GM06990 (cell line): ENCODE measurements at regions not wholly inside any gene's neighbourhood (a gene's known extent, or its start where the extent isn't known, plus 50 kb on each side); places are given as distances from the start of the nearest gene placed in this dataset.

Experiments used
- DNase-seq: peaks from one replicate; pipeline ENCODE4 v3.0.0-alpha.2; 2011; ENCODE audit not compliant: insufficient read length; ENCODE audit errors: extremely low read depth
- H3K27me3 ChIP-seq: replicated peaks from 2 replicates; pipeline ENCODE4 v1.6.0; 2011; ENCODE audit warnings: low read length; ENCODE audit not compliant: control insufficient read depth, insufficient read depth
- H3K36me3 ChIP-seq: 2 replicates; pipeline ENCODE4 v1.5.1; 2011; ENCODE audit warnings: low read length; ENCODE audit not compliant: control insufficient read depth, insufficient read depth
- H3K4me3 ChIP-seq: replicated peaks from 2 replicates; pipeline ENCODE4 v1.5.1; 2011; ENCODE audit warnings: low read depth, mild to moderate bottlenecking, control low read depth, low read length
- CTCF ChIP-seq: IDR thresholded peaks from 2 replicates; pipeline ENCODE4 v1.5.1; 2011; ENCODE audit warnings: low read length, control low read depth, mild to moderate bottlenecking, inconsistent platforms; ENCODE audit not compliant: insufficient read depth, poor library complexity, severe bottlenecking

- Histone ChIP-seq H3K27me3 (no peaks in the 10 kb centered on the region), H3K4me3 (no peak overlapping the region), H3K36me3 (no peaks in the 10 kb centered on the region)
- no peak for TF ChIP-seq CTCF
- DNase-seq = no peak
Observed at GRCh38 chr3:17847156-17847555, 104.7 kb upstream of the TBC1D5 start.

- no peak for TF ChIP-seq CTCF
- Histone ChIP-seq H3K27me3 (no peaks in the 10 kb centered on the region), H3K36me3 (no peaks in the 10 kb centered on the region), H3K4me3 (no peak overlapping the region)
- no peak for DNase-seq
Observed at GRCh38 chr3:17846466-17846865, 104.0 kb upstream of the TBC1D5 start.

DNA sequence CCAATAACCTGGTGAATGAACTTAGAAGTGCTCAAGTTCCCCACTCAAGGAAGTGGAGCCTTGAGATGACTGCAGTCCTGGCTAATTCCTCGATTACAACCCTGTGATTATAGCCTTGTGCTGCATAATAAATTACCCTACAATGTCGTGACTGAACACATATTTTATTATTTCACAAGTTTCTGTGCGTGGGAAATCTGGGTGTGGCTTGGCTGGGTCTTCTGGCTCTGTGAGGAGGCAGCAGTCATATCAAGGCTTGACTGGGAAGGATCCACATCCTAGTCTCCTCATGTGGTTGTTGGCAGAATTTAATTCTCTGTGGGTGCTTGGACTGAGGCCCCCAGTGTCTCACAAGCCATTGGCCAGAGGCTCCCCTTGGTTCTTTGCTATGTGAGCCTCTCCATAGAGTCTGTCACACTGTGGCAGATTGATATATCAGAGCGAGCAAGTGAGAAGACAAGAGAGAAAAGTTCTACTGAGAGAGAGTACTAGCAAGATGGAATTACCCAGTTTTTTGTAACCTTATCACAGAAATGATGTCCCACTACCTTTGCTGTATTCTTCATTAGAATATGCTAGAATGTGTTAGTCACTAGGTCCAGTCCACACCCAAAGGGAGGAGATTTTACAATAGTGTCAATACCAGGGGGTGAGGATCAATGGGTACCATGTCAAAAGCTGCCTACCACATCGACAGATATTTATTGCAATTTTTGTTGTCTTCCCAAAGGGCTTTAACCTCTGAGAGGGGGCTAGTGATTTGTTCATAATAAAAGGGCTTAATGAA lies 102.8 kb upstream of the TBC1D5 start:
- Histone ChIP-seq H3K36me3 (no peaks in the 10 kb centered on the region), H3K27me3 (no peaks in the 10 kb centered on the region), H3K4me3 (no peak overlapping the region)
- DNase-seq = no peak
- TF ChIP-seq CTCF = no peak

- Histone ChIP-seq H3K4me3 (no peak overlapping the region), H3K36me3 (no peaks in the 10 kb centered on the region), H3K27me3 (no peaks in the 10 kb centered on the region)
- no peak for TF ChIP-seq CTCF
- no peak for DNase-seq
Observed at GRCh38 chr3:17844236-17844635, 101.8 kb upstream of the TBC1D5 start.

- peak; percentile 63 for DNase-seq
- H3K27me3 ChIP-seq = no peaks in the 10 kb centered on the region
- H3K4me3 ChIP-seq = no peak overlapping the region
- TF ChIP-seq CTCF = peak; percentile 98
- H3K36me3 ChIP-seq = no peaks in the 10 kb centered on the region
Observed at GRCh38 chr3:17841190-17841828, 98.9 kb upstream of the TBC1D5 start.
